Activated CD4-positive, alpha-beta T cell treated with anti-CD3 and anti-CD28 coated beads, Interleukin-2, amount 50 U/mL, for 48 hours (primary cell): ENCODE measurements at regions not wholly inside any gene's neighbourhood (a gene's known extent, or its start where the extent isn't known, plus 50 kb on each side); places are given as distances from the start of the nearest gene placed in this dataset.
"Not testable (repeated sequence)": the region's sequence is repeated elsewhere in the genome, so short reads cannot be mapped to it uniquely, and the experiment has no call there.

ENCODE experiments used
- DNase-seq, 2 experiments: peaks; one replicate each; pipeline ENCODE4 v3.0.0-alpha.2; 2020

- no peak for DNase-seq
Observed at GRCh38 chr5:25160891-25161290, 516.1 kb upstream of the CDH10 start.

GRCh38 chr5:25150819-25151218 lies 506.0 kb upstream of the CDH10 start:
- no peak for DNase-seq

DNA sequence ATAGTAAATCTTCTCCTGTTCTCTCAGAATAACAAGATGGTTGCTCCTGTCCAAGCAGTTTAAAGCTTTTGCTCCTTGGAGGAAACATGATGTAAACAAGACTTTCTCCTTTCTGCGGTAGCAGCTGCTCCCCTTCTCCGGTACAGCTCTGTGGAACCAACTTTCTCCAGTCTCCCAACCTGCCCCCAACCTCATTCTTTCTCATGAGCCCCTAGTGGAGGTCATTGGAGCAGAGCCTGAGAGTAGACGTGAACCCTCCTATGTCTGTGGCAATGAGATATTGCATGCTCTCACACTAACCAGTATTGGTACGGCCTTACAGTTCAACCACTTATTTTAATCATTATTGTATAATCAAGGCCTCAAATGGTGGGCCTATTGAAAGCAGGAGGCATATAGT lies 483.8 kb upstream of the CDH10 start:
- no peak for DNase-seq

GRCh38 chr5:25119650-25120049 lies 474.9 kb upstream of the CDH10 start:
- no peak for DNase-seq

- DNase-seq = no peak
Observed at GRCh38 chr5:25107853-25108252, 463.1 kb upstream of the CDH10 start.

GRCh38 chr5:25099538-25099937 lies 454.8 kb upstream of the CDH10 start:
- DNase-seq = no peak

GRCh38 chr5:25095261-25095660 lies 450.5 kb upstream of the CDH10 start:
- no peak for DNase-seq

DNA sequence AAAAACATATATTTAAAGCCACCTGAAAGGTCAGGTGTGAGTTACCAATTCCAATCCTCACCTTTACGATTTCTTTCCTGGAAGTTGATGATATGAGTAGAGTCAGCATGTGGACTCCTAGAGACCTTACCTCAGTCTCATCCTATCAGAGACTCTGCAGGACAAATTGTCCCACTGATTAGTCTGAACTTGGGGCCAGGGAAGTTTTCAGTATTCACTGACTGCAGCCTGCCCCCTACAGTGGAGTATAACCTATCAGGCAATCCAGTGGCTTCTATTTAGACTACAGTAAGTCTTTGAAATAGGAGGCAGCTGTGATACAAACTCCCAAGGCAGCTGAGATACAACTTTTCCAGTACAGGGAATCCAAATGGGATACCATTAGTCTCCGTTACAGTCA lies 449.4 kb upstream of the CDH10 start:
- DNase-seq = no peak

DNA sequence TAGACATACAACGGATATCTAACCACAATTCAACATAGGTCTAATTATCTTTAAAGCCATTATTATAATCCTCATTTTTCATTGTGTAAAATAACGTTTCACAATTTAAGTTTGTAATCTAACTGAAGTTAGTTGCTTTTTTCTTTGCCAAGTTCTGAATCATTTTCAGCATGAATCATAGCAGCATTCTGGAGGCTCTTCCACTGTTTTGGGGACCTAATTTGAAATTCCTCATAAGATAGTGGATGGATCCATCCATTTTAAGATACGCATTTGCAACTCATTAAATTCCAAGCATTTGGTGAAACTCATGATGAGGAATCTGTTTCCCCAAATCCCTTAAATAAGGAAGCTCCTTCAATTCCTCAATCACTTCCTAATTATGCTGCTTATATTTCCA lies 447.1 kb upstream of the CDH10 start:
- DNase-seq = no peak

- no peak for DNase-seq
Observed at GRCh38 chr5:25090854-25091253, 446.1 kb upstream of the CDH10 start.

GRCh38 chr5:25090275-25090674 lies 445.5 kb upstream of the CDH10 start:
- DNase-seq = no peak

- not testable (repeated sequence) for DNase-seq
Observed at GRCh38 chr5:25088689-25089088, 443.9 kb upstream of the CDH10 start.

GRCh38 chr5:25083261-25083660 lies 438.5 kb upstream of the CDH10 start:
- DNase-seq = not testable (repeated sequence)

GRCh38 chr5:25066239-25066638 lies 421.5 kb upstream of the CDH10 start:
- DNase-seq = no peak

DNA sequence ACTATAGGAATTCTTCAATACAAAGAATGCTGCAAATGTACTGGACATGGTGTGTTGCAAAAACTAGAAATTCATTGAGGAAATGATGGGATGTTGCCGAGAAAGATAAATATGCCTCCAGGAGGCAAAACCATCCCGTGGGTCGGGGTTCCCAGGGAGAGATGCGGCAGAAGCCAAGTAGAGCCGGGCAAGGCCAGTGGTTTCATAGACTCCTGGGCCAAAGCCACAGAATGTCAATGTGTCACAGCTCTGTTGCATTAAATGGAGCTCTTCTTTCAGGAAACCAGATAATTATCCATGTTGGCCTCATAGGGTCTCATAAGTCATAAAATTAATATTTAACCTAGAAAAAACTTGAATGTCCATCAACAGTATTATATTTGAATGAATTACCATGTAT lies 419.5 kb upstream of the CDH10 start:
- no peak for DNase-seq

DNA sequence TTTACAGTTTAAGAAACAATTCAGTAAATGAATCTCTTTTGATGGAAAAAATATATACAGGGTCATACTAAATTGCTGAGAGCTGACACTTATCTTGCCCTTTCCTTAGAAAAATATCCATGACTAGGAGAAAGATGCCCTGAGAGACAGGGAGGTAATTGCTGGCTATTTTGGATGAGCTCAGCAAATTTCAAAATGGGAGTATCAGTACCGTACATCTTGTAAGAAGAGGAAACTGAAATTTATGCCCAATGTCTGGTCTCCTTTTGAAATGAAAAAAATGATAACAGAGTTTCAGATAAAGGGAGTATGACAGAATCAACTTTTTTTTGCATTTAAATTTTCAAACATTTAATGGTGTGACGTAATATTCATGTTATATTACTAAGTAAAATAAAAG lies 415.8 kb upstream of the CDH10 start:
- DNase-seq = no peak

GRCh38 chr5:25056836-25057235 lies 412.1 kb upstream of the CDH10 start:
- DNase-seq = no peak

DNA sequence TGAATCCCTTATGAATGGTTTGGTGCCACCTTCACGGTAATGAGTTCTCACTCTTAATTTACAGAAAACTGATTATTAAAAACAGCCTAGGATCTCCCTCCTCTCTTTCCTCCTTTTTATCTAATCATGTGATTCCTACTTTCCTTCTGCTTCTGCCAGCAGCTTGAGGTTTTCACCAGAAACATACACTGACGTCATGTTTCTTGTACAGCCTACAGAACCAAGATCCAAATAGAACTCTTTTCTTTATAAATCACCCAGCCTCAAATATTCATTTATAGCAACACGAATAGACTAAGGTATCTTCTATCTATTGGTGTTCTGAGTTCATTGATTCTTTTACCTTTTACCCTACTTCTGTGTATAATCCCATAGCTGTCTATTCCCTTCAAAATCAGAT lies 388.9 kb upstream of the CDH10 start:
- no peak for DNase-seq

DNA sequence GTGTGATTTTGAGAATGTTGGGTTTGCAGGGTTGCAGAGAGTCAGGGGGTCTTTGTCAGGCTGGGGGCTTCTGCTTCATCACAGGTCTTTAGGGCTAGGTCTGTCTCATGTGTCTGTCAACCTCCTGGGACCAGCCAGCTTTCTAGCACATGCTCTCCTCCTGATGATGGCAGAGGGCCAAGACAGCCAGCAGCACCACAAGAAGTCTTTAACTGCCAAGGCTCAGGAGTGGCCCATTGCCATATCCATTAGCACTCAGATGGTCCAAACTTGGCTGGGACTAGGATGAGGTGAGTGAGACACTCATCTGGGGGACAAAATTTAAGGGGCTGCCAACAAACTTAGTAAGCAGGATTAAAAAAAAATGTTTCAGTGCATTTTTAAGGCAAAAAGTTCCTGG lies 384.2 kb upstream of the CDH10 start:
- no peak for DNase-seq

- DNase-seq = no peak
Observed at GRCh38 chr5:25027526-25027925, 382.7 kb upstream of the CDH10 start.

DNA sequence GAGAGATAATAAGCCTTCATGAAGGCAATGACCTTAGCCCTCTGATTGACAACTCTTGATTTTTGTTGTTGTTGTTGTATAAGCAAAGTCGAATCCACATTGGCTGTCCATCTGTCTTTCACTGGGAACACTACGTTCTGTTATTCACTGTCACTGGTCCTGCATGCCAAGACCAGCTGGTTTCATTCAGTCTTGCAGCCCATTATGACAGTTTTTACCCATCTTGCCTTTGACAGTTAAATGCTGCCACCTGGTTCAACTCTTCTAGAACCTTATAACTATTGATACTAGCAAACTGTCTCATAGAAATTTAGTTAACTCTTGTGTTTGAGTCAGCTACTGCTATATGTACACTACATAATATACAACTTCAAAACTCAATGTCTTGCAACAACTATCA lies 382.3 kb upstream of the CDH10 start:
- DNase-seq = no peak

DNA sequence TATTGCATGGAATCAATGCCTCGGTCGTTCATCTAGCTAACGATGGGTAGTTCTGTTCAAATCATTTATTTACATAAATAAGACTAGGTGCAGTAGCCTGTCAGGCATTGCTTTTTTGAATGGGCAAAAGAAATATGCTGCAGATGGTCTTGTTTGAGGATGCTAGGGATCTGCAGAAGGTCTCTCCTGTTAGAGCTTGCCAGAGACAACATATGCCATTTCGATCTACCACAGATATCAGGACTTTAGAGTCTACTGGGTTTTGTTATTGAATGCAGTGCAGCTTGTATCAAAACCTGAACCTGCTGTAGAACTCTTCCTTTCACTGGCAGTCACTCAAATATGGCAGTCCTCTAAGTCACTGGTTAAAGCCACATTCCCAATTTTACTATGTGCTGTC lies 381.1 kb upstream of the CDH10 start:
- no peak for DNase-seq

DNA sequence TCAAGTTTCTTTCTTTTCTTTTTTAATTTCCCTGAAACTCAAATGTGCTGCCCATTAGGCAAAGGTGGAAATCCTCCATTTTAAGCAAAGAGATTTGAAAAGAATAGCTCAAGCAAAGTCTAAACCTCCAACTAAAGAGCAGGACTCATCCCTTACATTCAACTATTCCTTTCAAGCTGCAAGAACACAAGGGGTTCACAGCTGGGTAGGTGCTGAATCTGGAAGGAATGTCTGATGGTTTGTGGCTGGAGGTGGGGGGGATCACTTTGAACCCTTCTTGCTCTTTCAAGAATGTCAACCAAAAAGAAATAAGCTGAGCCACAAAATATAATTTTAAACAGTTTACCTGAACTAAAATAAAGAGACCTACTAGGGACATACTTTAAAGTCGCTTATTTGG lies 375.7 kb upstream of the CDH10 start:
- DNase-seq = no peak

GRCh38 chr5:25009063-25009462 lies 364.3 kb upstream of the CDH10 start:
- no peak for DNase-seq

DNA sequence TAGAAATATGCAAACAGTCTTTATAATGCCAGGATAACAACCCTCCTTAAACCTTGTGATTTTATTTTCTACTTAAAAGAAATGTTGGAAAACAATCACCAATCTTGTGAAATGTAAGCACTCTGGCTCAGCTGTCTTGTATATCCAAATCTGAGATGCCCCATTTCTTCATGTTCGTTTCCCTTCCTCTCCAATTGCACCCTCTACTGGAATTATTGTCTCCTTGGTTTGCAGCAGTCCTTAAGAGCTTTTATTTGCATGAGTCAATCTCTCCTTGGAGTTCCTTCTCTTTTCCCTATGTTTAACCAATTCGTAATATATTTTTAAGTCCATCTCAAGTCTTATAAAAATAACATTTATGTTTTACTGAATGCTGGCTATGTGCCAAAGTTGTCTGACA lies 362.0 kb upstream of the CDH10 start:
- DNase-seq = no peak

- no peak for DNase-seq
Observed at GRCh38 chr5:25006237-25006636, 361.5 kb upstream of the CDH10 start.
